ENCODE measurements at regions not wholly inside any gene's neighbourhood (a gene's known extent, or its start where the extent isn't known, plus 50 kb on each side); places are given as distances from the start of the nearest gene placed in this dataset.

- Mint-ChIP-seq H3K4me1 (ENCODE audit: unreplicated experiment) (peaks cover 18% of the 10 kb centered on the region), H3K36me3 (ENCODE audit: low read depth, unreplicated experiment) (no peaks in the 10 kb centered on the region), H3K27me3 (ENCODE audit: unreplicated experiment) (no peaks in the 10 kb centered on the region), H3K9me3 (ENCODE audit: unreplicated experiment) (no peaks in the 10 kb centered on the region), H3K27ac (ENCODE audit: unreplicated experiment) (no peak overlapping the region), H3K4me3 (ENCODE audit: unreplicated experiment) (no peak overlapping the region)
- TF ChIP-seq, protein P1, sequence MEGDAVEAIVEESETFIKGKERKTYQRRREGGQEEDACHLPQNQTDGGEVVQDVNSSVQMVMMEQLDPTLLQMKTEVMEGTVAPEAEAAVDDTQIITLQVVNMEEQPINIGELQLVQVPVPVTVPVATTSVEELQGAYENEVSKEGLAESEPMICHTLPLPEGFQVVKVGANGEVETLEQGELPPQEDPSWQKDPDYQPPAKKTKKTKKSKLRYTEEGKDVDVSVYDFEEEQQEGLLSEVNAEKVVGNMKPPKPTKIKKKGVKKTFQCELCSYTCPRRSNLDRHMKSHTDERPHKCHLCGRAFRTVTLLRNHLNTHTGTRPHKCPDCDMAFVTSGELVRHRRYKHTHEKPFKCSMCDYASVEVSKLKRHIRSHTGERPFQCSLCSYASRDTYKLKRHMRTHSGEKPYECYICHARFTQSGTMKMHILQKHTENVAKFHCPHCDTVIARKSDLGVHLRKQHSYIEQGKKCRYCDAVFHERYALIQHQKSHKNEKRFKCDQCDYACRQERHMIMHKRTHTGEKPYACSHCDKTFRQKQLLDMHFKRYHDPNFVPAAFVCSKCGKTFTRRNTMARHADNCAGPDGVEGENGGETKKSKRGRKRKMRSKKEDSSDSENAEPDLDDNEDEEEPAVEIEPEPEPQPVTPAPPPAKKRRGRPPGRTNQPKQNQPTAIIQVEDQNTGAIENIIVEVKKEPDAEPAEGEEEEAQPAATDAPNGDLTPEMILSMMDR (IDR thresholded peaks at IDR 0.05; ENCODE audit: unreplicated experiment): no peak
- DNase-seq (ENCODE audit: low spot score): no peak
These were observed 216.5 kb upstream of the SOX1 start for GRCh38 chr13:111850458-111850857.

DNA sequence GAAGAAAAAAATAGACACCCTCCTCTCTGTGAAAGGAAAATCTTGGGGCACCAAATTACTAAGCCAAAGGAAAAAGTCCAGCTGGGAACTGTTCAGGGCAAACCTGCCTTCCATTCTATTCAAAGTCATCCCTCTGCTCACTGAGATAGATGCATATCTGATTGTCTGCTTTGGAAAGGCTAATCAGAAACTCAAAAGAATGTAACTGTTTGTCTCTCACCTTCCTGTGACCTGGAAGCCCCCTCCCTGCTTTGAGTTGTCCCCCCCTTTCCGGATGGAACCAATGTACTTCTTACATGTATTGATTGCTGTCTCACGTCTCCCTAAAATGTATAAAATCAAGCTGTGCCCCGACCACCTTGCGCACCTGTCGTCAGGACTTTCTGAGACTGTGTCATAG lies 216.0 kb upstream of the SOX1 start:
- Mint-ChIP-seq H3K27ac (ENCODE audit: unreplicated experiment) (no peak overlapping the region), H3K9me3 (ENCODE audit: unreplicated experiment) (no peaks in the 10 kb centered on the region), H3K4me1 (ENCODE audit: unreplicated experiment) (peaks cover 12% of the 10 kb centered on the region), H3K4me3 (ENCODE audit: unreplicated experiment) (no peak overlapping the region), H3K27me3 (ENCODE audit: unreplicated experiment) (no peaks in the 10 kb centered on the region), H3K36me3 (ENCODE audit: low read depth, unreplicated experiment) (no peaks in the 10 kb centered on the region)
- DNase-seq (ENCODE audit: low spot score): no peak
- TF ChIP-seq, protein P1 (IDR thresholded peaks at IDR 0.05; ENCODE audit: unreplicated experiment): no peak

GRCh38 chr13:111852725-111853518 lies 214.0 kb upstream of the SOX1 start:
- no peak overlapping the region for H3K27ac Mint-ChIP-seq (ENCODE audit: unreplicated experiment)
- no peaks in the 10 kb centered on the region for H3K9me3 Mint-ChIP-seq (ENCODE audit: unreplicated experiment)
- H3K27me3 Mint-ChIP-seq (ENCODE audit: unreplicated experiment): no peaks in the 10 kb centered on the region
- H3K36me3 Mint-ChIP-seq (ENCODE audit: low read depth, unreplicated experiment): no peaks in the 10 kb centered on the region
- DNase-seq (ENCODE audit: low spot score): no peak
- TF ChIP-seq, protein P1 (IDR thresholded peaks at IDR 0.05; ENCODE audit: unreplicated experiment): no peak
- no peak overlapping the region for H3K4me3 Mint-ChIP-seq (ENCODE audit: unreplicated experiment)
- peaks cover 3% of the 10 kb centered on the region for H3K4me1 Mint-ChIP-seq (ENCODE audit: unreplicated experiment)

- Mint-ChIP-seq H3K9me3 (ENCODE audit: unreplicated experiment) (no peaks in the 10 kb centered on the region), H3K27ac (ENCODE audit: unreplicated experiment) (no peak overlapping the region), H3K27me3 (ENCODE audit: unreplicated experiment) (no peaks in the 10 kb centered on the region), H3K36me3 (ENCODE audit: low read depth, unreplicated experiment) (no peaks in the 10 kb centered on the region), H3K4me3 (ENCODE audit: unreplicated experiment) (no peak overlapping the region), H3K4me1 (ENCODE audit: unreplicated experiment) (peaks cover 3% of the 10 kb centered on the region)
- TF ChIP-seq, protein P1 (IDR thresholded peaks at IDR 0.05; ENCODE audit: unreplicated experiment): no peak
- DNase-seq (ENCODE audit: low spot score): no peak
These were observed 213.2 kb upstream of the SOX1 start for GRCh38 chr13:111853721-111854120.

DNA sequence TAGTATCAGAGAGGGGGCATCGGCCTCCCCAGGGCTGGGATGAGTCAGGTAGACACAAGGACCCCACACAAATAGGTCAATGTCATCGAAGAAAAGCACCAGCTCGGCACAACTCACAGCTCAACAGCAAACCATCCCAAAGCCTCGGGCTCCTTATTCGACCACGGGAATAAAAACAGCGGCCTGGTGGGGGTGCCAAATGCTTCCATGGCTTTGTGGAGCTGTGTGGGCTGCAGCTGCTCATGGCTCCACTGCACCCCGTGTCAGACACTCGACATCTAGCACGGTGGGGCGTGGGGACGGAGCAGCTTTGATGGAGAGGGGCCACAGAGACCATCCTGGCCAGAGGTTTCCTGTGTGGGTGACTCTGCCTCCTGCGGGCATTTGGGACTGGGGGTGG lies 212.5 kb upstream of the SOX1 start:
- H3K9me3 Mint-ChIP-seq (ENCODE audit: unreplicated experiment): no peaks in the 10 kb centered on the region
- TF ChIP-seq, protein P1 (IDR thresholded peaks at IDR 0.05; ENCODE audit: unreplicated experiment): no peak
- peaks cover 3% of the 10 kb centered on the region for H3K4me1 Mint-ChIP-seq (ENCODE audit: unreplicated experiment)
- peaks cover 1% of the 10 kb centered on the region for H3K27me3 Mint-ChIP-seq (ENCODE audit: unreplicated experiment)
- H3K4me3 Mint-ChIP-seq (ENCODE audit: unreplicated experiment): no peak overlapping the region
- no peaks in the 10 kb centered on the region for H3K36me3 Mint-ChIP-seq (ENCODE audit: low read depth, unreplicated experiment)
- no peak for DNase-seq (ENCODE audit: low spot score)
- no peak overlapping the region for H3K27ac Mint-ChIP-seq (ENCODE audit: unreplicated experiment)

Data from endothelial cell (in vitro differentiated cells).